MG63 (cell line): ENCODE measurements at regions not wholly inside any gene's neighbourhood (a gene's known extent, or its start where the extent isn't known, plus 50 kb on each side); places are given as distances from the start of the nearest gene placed in this dataset.

ENCODE experiments used
- DNase-seq: peaks from one replicate; pipeline ENCODE4 v3.0.0-alpha.2; 2020
- H3K27me3 ChIP-seq: fragments of 250-450 bp; sonication (Bioruptor Pico); 2 replicates; pipeline ENCODE4 v1.5.1; 2020; ENCODE audit warnings: mild to moderate bottlenecking, moderate library complexity
- H3K36me3 ChIP-seq: fragments of 250-450 bp; sonication (Bioruptor Pico); 2 replicates; pipeline ENCODE4 v1.5.1; 2020; ENCODE audit warnings: mild to moderate bottlenecking, moderate library complexity
- H3K4me3 ChIP-seq: fragments of 250-450 bp; sonication (Bioruptor Pico); 2 replicates; pipeline ENCODE4 v1.5.1; 2020; ENCODE audit warnings: mild to moderate bottlenecking, moderate library complexity
- H3K9me3 ChIP-seq: fragments of 250-450 bp; sonication (Bioruptor Pico); 2 replicates; pipeline ENCODE4 v1.5.1; 2020; ENCODE audit warnings: mild to moderate bottlenecking, moderate library complexity

- DNase-seq = no peak
- Histone ChIP-seq H3K27me3 (no peaks in the 10 kb centered on the region), H3K4me3 (no peak overlapping the region), H3K9me3 (no peaks in the 10 kb centered on the region), H3K36me3 (no peaks in the 10 kb centered on the region)
Observed at GRCh38 chr6:108793516-108794251, 54.5 kb upstream of the ARMC2 start.

DNA sequence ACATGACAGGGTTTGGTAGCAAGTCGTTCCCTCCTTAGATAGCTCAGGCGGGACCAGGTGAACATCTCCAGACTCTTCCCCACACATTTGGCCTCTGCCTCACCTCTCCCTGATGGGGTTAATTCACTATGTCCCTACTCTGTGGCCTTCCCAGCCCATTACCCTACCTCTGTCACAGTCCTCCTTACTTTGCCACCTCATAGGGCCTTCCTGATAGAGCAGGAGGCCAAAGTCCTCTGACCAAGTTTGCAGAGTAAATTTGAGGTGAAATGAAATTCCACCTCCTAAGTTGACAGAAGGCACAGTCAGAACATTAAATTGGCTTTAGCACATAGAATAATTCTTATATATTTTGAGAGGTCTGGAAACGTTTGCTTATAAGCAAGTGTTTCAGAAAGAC lies 53.1 kb upstream of the ARMC2 start:
- DNase-seq = no peak
- no peaks in the 10 kb centered on the region for H3K27me3 ChIP-seq
- no peaks in the 10 kb centered on the region for H3K9me3 ChIP-seq
- no peaks in the 10 kb centered on the region for H3K36me3 ChIP-seq
- no peak overlapping the region for H3K4me3 ChIP-seq

DNA sequence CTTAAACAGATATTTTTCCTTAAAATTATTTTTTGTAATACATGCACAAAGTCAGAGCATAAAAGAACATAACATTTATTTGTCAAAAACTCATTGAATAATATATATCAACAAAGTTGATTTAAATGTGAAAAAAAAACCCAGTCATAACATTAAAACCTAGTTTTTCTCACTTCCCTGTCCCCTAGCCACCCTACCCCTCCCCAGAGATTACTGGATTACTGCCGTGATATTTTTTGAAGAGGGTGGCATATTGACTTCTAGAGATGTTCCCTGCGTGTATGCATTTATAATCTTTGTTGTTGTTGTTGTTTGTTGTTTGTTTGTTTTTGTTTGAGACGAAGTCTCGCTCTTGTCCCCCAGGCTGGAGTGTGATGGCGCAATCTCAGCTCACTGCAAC lies 52.4 kb upstream of the ARMC2 start:
- H3K36me3 ChIP-seq = no peaks in the 10 kb centered on the region
- H3K27me3 ChIP-seq = no peaks in the 10 kb centered on the region
- no peak for DNase-seq
- no peaks in the 10 kb centered on the region for H3K9me3 ChIP-seq
- H3K4me3 ChIP-seq = no peak overlapping the region

- Histone ChIP-seq H3K9me3 (no peaks in the 10 kb centered on the region), H3K27me3 (no peaks in the 10 kb centered on the region), H3K36me3 (no peaks in the 10 kb centered on the region), H3K4me3 (no peak overlapping the region)
- no peak for DNase-seq
Observed at GRCh38 chr6:108796875-108797274, 51.3 kb upstream of the ARMC2 start.

- no peaks in the 10 kb centered on the region for H3K36me3 ChIP-seq
- no peaks in the 10 kb centered on the region for H3K27me3 ChIP-seq
- H3K4me3 ChIP-seq = no peak overlapping the region
- no peaks in the 10 kb centered on the region for H3K9me3 ChIP-seq
- no peak for DNase-seq
Observed at GRCh38 chr6:108797951-108798669, 50.1 kb upstream of the ARMC2 start.
